ENCODE measurements at regions not wholly inside any gene's neighbourhood (a gene's known extent, or its start where the extent isn't known, plus 50 kb on each side); places are given as distances from the start of the nearest gene placed in this dataset.
"Not testable (repeated sequence)": the region's sequence is repeated elsewhere in the genome, so short reads cannot be mapped to it uniquely, and the experiment has no call there.

DNA sequence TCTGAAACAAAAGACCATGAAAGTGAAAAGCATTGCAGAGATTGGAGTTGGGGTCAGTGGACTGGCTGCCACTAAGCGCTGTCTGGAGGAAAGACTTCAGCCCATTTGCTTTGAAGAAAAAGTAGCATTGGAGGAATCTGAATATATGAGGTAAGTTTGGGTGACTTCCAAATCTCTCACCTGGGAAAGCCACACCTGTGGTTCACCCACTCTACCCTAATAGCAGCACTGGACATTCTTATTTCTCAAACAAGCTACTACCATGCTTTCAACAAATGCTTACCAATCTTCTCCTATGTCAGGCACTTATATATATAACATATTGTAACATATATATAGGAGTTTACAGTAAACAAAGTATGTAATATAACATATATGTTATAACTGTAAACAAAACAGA, 76.0 kb upstream of the POGK start:
- DNase-seq: no peak
- no peak overlapping the region for H3K4me3 ChIP-seq
- WGBS, 2 donors (ENCODE audit: low coverage in 1 of 2): 94 to 100% methylated on average over 1 of the region's 1 CpG
- TF ChIP-seq EP300 (IDR thresholded peaks at IDR 0.05; ENCODE audit: low read depth) (no peak), POLR2AphosphoS5 (IDR thresholded peaks at IDR 0.05) (no peak), POLR2A (IDR thresholded peaks at IDR 0.05) (no peak)
- TF ChIP-seq, protein P1, sequence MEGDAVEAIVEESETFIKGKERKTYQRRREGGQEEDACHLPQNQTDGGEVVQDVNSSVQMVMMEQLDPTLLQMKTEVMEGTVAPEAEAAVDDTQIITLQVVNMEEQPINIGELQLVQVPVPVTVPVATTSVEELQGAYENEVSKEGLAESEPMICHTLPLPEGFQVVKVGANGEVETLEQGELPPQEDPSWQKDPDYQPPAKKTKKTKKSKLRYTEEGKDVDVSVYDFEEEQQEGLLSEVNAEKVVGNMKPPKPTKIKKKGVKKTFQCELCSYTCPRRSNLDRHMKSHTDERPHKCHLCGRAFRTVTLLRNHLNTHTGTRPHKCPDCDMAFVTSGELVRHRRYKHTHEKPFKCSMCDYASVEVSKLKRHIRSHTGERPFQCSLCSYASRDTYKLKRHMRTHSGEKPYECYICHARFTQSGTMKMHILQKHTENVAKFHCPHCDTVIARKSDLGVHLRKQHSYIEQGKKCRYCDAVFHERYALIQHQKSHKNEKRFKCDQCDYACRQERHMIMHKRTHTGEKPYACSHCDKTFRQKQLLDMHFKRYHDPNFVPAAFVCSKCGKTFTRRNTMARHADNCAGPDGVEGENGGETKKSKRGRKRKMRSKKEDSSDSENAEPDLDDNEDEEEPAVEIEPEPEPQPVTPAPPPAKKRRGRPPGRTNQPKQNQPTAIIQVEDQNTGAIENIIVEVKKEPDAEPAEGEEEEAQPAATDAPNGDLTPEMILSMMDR (IDR thresholded peaks at IDR 0.05): no peak
- in situ Hi-C loops (cut with MboI; ENCODE audit: low pct_ligation_motif_present in 1 of 4, low pct_unique_long_range_greater_than_20kb in 1 of 4, low sequenced_read_pairs in 3 of 4): no loop called here
- no peaks in the 10 kb centered on the region for H3K9me3 ChIP-seq
- H3K36me3 ChIP-seq: no peaks in the 10 kb centered on the region
- intact Hi-C loops (cut with DNase I; ENCODE audit: low total_unique reads): no loop called here
- H3K4me1 ChIP-seq: no peaks in the 10 kb centered on the region
- no peak overlapping the region for H3K27ac ChIP-seq
- no peaks in the 10 kb centered on the region for H3K27me3 ChIP-seq

DNA sequence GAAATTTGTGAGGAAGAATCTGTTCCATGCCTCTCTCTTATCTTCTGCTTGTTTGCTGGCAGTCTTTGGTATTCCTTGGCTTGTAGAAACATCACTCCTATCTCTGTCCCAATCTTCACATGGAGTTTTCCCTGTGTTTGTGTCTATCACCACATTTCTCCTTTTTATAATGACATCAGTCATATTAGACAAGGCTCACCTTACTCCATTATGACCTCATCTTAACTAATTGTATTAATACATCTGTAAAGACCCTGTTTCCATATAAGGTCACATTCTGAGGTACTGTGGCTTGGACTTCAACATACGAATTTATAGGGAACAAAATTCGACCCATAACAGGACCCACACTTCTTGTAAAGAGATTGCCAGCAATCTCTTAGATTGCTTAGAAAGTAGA, 72.3 kb upstream of the POGK start:
- Histone ChIP-seq H3K27me3 (no peaks in the 10 kb centered on the region), H3K36me3 (no peaks in the 10 kb centered on the region), H3K9me3 (peaks cover 0 to 9% of the 10 kb centered on the region in 2 donors), H3K4me3 (no peak overlapping the region), H3K4me1 (no peaks in the 10 kb centered on the region), H3K27ac (no peak overlapping the region)
- intact Hi-C loops (cut with DNase I; ENCODE audit: low total_unique reads) (no loop called here), in situ Hi-C loops (cut with MboI; ENCODE audit: low pct_ligation_motif_present in 1 of 4, low pct_unique_long_range_greater_than_20kb in 1 of 4, low sequenced_read_pairs in 3 of 4) (no loop called here)
- no peak for TF ChIP-seq POLR2AphosphoS5 (IDR thresholded peaks at IDR 0.05)
- TF ChIP-seq, protein P1 (IDR thresholded peaks at IDR 0.05): no peak
- WGBS, 2 donors (ENCODE audit: low coverage in 1 of 2): 42 to 45% methylated on average over 2 of the region's 2 CpGs
- no peak for DNase-seq

DNA sequence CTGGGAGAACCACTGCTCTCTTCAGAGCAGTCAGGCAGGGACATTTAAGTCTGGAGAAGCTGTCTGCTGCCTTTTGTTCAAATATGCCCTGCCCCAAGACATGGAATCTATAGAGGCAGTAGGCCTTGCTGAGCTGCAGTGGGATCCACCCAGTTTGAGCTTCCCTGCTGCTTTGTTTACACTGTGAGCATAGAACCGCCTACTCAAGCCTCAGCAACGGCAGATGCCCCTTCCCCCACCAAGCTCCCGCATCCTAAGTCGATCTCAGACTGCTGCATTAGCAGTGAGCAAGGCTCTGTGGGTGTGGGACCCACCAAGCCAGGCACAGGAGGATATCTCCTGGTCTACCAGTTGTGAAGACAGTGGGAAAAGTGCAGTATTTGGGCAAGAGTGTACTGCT, 54.6 kb upstream of the POGK start:
- 16% methylated on average over 4 of the region's 4 CpGs; no CpG with 5 or more reads in 1 of the 2 donors for WGBS, 2 donors (ENCODE audit: low coverage in 1 of 2)
- H3K9me3 ChIP-seq; DNase-seq; intact Hi-C loops (cut with DNase I; ENCODE audit: low total_unique reads); in situ Hi-C loops (cut with MboI; ENCODE audit: low pct_ligation_motif_present in 1 of 4, low pct_unique_long_range_greater_than_20kb in 1 of 4, low sequenced_read_pairs in 3 of 4); H3K4me3 ChIP-seq; H3K27me3 ChIP-seq; H3K27ac ChIP-seq; H3K4me1 ChIP-seq; H3K36me3 ChIP-seq: not testable (repeated sequence)

DNA sequence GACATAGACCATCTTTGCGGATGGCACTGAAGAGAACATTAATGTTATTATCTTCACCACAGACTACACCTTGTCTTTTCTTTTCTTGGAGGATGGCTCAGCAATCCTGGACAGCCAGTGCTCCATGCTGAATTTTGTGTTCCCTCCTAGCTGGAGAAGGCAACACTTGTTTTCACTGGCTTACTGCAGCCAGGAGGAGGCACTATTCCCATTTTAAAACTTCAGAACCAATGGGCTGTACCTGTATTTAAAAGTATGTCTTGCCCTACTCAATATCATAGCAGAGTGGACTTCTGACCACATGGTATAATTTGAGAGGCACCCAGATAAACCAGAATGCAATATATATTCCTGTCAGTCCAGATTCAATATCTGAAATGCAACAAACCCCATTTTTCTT, 53.3 kb upstream of the POGK start:
- DNase-seq: no peak
- H3K4me1 ChIP-seq: no peaks in the 10 kb centered on the region
- in situ Hi-C loops (cut with MboI; ENCODE audit: low pct_ligation_motif_present in 1 of 4, low pct_unique_long_range_greater_than_20kb in 1 of 4, low sequenced_read_pairs in 3 of 4): no loop called here
- H3K27ac ChIP-seq: no peak overlapping the region
- TF ChIP-seq POLR2A (IDR thresholded peaks at IDR 0.05): no peak
- intact Hi-C loops (cut with DNase I; ENCODE audit: low total_unique reads): no loop called here
- no peaks in the 10 kb centered on the region for H3K27me3 ChIP-seq
- H3K9me3 ChIP-seq: no peaks in the 10 kb centered on the region
- no peaks in the 10 kb centered on the region for H3K36me3 ChIP-seq
- 88 to 96% methylated on average over 1 of the region's 1 CpG for WGBS, 2 donors (ENCODE audit: low coverage in 1 of 2)
- H3K4me3 ChIP-seq: no peak overlapping the region

DNA sequence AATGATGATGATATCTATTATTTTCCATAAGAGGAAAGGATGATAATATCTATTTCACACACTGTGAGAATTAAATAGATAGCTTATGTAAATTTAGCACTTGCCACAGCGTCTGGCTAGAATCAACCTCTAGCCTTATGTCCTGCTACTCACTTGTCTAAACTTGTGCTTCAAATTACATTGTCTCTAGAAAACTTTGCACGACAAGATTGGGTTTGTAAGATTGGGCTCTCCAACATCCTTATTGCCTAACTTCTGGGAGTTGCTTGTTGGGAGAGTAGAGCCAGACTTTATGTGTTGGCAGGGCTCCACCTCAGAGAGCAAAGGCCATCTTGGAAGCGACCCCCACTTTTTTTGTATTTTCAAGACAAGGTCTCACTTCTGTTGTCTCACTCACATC, 50.0 kb upstream of the POGK start:
- Histone ChIP-seq H3K4me1 (no peaks in the 10 kb centered on the region), H3K36me3 (no peaks in the 10 kb centered on the region), H3K4me3 (no peak overlapping the region), H3K27ac (no peak overlapping the region), H3K9me3 (no peaks in the 10 kb centered on the region), H3K27me3 (no peaks in the 10 kb centered on the region)
- WGBS, 2 donors (ENCODE audit: low coverage in 1 of 2): 37 to 54% methylated on average over 3 of the region's 3 CpGs
- DNase-seq: no peak
- TF ChIP-seq POLR2AphosphoS5 (IDR thresholded peaks at IDR 0.05) (no peak), EP300 (IDR thresholded peaks at IDR 0.05; ENCODE audit: low read depth) (no peak)
- TF ChIP-seq, protein P1 (IDR thresholded peaks at IDR 0.05): no peak
- intact Hi-C loops (cut with DNase I; ENCODE audit: low total_unique reads) (no loop called here), in situ Hi-C loops (cut with MboI; ENCODE audit: low pct_ligation_motif_present in 1 of 4, low pct_unique_long_range_greater_than_20kb in 1 of 4, low sequenced_read_pairs in 3 of 4) (no loop called here)

All from transverse colon (tissue), 4 donors.